HK-2 (cell line): ENCODE measurements at regions not wholly inside any gene's neighbourhood (a gene's known extent, or its start where the extent isn't known, plus 50 kb on each side); places are given as distances from the start of the nearest gene placed in this dataset.
A peak's percentile ranks its signal among the peaks of the same experiment; 100 is the strongest.
"Not testable (repeated sequence)": the region's sequence is repeated elsewhere in the genome, so short reads cannot be mapped to it uniquely, and the experiment has no call there.

ENCODE experiments used
- DNase-seq: peaks from one replicate; pipeline ENCODE4 v3.0.0-alpha.2; 2018; ENCODE audit not compliant: unreplicated experiment

DNA sequence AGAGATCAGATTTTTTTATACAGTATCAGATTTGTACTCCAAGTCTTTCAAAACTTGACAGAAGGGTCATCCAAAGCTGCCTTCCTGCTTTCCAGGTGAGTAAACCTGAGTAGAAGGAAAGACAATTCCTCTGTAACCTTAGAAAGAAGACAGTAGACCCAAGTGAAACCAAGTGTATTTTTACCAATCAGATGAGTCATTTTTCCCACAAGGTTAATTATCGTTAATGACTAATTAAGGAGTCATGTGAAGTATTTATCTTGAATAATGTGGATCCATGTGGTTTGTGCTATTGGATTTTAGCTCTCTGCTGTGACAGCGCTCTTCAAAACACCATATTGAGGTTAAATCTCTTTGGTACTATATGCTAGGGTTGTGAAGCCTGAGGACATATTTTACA lies 74.0 kb upstream of the PELI2 start:
- no peak for DNase-seq

DNA sequence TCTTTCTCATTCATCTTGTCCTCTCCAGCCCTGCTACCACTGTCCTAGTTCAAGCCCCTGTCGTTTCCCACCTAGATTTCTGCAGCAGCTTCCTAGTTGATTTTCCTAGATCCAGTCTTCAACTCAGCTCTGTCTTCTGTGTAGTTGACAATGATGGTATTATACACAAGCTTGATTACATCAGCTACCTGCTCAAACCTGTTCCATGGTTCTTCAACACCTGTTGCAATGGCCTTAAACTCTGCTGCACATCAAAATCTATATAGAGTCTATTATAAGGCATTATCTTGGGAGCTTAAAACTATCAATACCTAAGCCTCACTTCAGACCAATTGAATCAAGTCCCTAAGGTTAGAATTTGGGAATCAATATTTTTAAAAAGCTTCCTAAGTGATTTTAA lies 71.7 kb upstream of the PELI2 start:
- DNase-seq, result no peak

DNA sequence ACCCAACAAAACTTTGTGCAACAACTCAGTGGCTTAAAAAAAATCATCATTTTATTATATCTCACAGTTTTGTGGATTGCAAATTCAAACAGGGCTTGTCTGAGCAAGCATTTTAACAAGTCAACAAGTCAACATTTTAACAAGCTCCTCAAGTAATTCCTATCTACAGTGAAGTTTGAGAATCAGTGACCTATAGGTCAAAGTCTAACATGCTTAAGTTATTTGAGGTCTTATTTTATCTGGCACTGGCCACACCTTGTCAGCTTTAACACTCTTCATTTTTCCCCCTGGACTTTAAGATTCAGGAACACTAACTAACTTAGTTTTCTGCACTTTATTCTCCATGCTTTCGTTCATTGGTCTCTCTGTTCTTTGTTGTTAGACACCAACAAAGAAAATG lies 71.2 kb upstream of the PELI2 start:
- no peak for DNase-seq

DNA sequence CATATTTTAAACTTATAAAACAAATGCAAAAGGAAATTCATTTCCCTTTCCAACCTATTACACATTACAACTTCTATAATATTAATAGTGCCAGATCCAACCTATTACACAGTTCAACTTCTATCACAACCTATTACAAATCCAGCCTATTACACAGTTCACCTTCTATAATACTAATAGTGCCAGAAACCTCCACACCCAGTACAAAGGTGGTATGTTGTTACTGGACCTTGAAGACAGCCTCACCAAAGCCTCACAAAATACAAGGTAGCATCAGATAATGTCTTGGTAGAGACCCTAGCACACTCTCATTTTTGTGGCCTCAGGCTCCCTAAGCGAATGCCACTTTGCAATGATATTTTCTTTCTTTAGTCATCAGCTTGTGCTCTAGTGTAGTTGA lies 68.7 kb upstream of the PELI2 start:
- no peak for DNase-seq

DNA sequence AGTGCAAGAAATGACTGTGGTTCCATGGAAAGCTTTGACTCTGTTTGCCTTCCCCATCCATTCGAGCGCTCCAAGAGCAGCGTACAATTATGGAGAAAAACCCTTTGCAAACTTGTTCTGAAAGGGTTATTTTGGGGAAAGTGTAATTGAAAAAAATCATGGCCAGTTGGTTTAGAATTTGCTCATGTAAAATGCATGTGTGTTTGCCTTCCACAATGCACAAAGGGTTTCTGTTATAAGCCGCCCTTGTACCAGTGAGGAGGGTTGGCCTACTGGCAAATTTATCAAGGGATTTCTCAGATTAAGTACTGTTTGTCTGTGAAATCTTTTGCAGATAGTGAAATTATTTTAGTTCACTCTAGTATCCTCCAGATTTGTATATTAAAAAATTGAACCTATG lies 62.7 kb upstream of the PELI2 start:
- no peak for DNase-seq

DNA sequence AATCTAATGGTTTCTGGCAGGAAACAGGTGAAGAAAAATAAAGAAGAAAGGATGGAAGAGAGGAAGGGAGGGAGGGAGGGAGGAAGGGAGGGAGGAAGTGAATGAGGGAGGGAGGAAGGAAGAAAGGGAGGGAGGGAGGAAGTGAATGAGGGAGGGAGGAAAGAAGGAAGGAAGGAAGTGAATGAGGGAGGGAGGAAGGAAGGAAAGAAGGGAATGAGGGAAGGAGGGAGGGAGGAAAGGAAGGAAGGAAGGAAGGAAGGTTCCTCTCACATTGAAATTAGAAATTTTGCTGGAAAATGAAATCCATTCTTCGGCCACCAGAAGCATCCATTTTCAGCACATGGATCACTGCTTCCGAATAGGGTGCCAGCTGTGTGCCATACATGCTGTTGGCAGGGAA lies 62.2 kb upstream of the PELI2 start:
- no peak for DNase-seq

DNA sequence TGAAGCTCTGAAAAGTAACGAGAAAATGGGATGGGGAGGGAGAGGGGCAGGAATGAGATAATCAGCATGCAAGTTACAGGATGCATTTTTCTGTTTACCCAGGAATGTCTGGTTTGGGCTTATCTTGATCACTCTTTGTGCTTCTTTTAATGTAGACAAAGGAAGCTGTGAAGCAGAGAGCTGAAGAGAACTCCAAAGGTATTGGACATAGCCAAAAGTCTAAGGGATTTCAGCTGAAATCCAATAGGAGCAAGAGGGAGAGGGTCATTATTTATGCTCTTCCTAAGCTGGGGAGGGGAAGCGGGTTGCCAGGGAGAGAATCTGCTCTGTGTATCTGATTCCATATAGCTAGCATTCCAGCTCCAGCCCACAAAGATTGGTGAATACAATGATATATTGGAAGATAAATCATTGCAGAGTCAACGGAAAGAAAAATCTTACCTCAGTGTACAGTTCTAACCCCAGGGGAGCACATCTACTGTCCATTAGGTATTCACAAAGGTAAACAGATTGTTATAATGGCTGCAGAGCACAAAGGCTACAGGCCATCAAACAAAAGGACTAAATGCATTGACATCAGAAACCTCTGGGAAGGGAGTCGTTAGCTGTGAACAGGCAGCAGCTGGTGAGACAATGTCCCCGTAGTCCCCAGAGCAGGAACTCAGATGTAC lies 61.0 kb upstream of the PELI2 start:
- no peak for DNase-seq

DNA sequence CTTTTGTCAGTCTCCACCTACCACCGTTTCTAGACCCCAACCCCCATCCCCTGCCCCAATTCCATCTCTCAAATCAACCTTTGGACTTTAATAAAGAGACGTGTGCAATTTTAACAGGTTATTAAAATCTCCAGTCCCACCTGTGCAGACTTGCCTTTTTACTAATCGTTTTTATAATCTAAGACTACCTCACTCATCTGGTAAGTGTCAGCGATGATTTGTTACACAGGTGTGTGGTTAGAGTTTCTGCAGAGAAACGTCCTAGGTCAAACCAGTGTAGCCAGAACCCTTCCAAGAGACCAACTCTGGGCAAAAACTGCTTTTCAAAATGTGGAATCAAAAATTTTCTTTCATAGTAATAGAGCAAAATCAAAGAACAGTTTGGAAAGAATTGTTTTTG lies 60.4 kb upstream of the PELI2 start:
- DNase-seq, result no peak

DNA sequence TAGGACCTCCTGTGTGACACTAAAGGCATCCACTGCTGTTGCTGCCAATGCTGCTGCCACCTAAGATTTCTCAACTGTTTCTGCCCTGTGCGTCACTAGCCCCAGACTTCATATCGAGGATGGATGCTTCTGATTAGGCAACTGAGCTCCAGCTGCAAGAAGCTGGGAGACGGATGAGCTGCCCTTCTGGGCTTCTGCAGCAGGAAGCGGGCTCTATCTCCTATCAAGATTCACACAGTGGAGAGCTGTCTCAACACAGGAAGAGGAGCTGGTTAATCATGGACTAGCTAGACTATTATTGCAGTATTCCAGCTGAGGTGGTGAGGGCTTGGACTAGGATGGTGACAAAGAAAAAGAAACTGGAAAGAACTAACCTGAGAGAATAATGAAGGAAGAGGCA lies 59.2 kb upstream of the PELI2 start:
- DNase-seq, result peak; percentile 11

DNA sequence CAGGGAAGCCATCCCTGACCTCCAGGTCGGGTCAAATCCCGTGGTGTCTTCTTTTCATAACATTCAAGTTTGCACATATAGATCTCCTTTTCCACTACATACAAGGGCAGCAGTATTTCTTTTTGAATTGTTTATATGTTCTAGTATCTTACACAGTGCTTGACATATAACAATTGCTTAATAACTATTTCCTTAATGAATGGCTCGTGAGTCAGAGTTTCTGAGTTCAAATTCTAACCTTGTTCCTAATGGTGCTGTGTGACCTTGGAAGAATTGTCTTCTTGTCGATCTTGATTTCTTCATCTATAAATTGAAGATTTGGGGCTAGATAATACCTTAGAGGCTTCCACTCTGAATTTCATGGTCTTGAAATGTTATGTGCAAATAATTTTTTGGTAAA lies 57.2 kb upstream of the PELI2 start:
- DNase-seq, result no peak

DNA sequence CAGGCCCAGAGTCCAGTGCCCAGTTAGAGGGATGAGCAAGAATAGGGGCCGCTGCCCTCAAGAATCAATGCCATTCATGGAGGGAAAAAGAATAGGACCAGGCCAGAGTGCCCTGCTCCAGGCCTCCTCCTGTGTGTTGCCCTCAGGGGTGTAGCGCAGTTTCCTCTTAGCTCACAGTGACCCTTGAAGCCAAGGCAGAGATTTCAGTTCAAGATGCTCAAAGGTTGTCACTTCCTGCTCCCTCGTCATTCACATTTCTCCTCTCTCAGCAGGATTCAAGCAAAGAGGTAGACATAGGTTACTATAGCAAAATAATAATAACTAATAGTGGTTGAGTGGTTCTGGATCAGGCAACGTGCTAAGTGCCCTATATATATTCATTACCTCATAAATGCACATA lies 55.1 kb upstream of the PELI2 start:
- DNase-seq, result no peak

DNA sequence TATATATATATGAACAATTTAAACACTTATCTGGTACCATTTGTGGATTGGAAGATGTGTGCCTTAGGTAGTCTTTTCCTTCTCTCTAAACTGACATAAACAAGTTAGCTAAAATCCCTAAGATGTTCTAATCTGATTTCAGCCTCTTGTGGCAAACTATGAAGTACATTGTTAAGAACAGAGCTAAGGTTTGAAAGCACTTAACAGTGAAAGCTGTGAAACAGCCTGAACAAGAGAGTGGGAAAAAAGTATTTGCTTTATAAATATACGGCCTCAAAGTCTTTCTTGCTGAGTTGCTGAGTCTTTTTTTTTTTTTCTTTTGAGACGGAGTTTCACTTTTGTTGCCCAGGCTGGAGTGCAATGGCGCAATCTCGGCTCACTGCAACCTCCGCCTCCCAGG lies 53.7 kb upstream of the PELI2 start:
- no peak for DNase-seq

DNA sequence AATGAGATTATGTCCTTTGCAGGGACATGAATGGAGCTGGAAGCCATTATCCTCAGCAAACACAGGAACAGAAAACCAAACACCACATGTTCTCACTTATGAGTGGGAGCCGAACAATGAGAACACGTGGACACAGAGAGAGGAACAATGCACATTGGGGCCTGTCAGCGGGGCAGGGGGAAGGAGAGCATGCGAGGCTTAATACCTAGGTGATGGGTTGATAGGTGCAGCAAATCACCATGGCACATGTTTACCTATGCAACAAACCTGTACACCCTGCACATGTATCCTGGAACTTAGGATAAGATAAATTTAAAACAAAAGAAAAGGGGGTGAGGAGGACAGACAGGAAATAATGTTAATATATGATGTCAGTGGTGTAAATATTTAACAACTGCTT lies 53.0 kb upstream of the PELI2 start:
- DNase-seq, result not testable (repeated sequence)

DNA sequence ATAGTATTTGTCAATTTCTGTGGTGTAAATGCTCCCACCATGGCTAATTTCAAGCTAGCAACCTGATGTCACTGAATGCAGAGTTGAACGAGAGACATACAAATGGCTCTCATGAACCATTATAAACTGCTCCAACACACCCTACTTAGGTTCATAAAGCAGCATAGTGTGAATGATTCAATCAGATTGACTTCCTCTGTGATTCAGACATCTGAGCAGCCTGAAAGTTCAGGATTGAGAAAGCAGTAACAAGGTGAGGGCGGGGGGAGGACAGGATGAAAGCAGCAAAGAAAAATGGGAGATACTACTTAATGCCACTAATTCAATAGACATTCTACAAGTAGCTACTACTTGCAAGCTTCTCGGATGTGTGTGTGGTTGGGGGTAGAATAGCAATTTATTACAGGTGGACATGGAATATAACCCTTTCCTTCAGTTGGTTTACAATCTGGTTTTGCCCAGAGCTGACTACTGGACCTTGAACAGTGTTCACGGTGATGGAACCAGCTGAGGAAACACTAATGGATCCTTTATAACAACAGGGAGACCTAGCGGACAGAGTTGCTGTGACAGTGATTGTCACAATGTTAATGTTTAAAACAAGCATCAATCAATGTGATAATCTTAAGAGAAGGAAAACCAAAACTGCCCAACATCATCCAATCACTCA lies 52.5 kb upstream of the PELI2 start:
- no peak for DNase-seq
